Left lobe of liver (tissue), 2 donors: ENCODE measurements at regions not wholly inside any gene's neighbourhood (a gene's known extent, or its start where the extent isn't known, plus 50 kb on each side); places are given as distances from the start of the nearest gene placed in this dataset.

Source experiments
- ATAC-seq: fragments of 200-7000 bp; cut with Tn5 transposase; one replicate; pipeline ENCODE4 v1.9.1; 2020; ENCODE audit warnings: mild to moderate bottlenecking, moderate library complexity
- DNase-seq: peaks from one replicate; pipeline ENCODE4 v3.0.0-alpha.2; 2020; ENCODE audit warnings: low spot score
- donor health status: DM: no; HTN: no; CAD: no; lungs with moderate emphysema.
- donor health status: DM: no; HTN: yes; CAD: no.

GRCh38 chr5:98576275-98576674, 197.2 kb upstream of the RGMB start:
- DNase-seq (no peak), ATAC-seq (no peak)

GRCh38 chr5:98578438-98578837, 195.0 kb upstream of the RGMB start:
- ATAC-seq (no peak), DNase-seq (no peak)

GRCh38 chr5:98581112-98581997, 192.1 kb upstream of the RGMB start:
- DNase-seq (no peak), ATAC-seq (no peak)

DNA sequence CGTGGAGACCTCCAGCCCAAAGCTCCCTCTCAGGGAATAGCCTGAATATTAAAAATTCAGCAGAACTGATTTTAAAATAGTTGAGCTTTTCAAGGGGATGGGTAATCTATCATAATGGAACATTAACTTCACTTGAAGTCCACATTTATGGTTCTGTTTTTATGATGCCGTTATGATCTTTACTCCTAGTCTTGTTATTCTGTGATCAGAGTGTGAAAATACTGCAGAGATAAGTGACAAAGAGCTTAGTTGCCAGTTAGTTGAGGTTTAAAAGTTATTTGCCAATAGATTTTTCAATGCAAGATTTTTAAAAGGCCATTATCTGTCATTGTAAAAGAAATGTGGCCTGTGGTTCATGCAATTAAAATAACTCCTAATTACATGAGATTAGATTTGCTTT, 189.9 kb upstream of the RGMB start:
- ATAC-seq = no peak

DNA sequence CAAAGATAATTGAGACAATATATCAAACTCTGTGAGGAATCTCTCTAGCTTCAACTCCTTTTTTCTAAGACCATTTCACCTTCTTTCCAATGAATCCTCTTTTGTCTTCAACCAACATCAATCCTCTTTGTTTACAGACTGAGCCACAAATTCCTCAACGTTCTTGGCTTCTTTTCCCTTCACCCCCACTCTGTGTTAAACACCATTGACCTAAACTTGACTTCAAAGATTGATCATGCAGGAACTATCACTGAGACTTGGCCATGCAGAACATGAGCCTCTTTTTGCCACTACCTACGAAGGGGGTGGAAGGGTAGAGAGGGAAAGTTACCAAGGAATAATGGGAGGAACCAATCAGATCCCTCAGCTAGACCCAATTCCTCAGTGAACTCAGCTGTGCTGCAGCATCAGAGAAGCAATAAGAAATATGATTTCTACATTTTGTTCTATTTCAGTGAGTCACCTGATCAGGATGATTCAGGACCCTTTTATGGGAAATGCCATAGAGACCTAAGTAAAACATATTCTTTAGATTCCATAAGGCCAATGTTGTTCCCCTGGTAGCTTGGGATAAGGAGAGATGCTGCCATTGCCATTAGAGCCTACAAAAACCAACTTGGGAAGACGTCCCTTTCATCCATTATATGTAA, 187.7 kb upstream of the RGMB start:
- no peak for ATAC-seq

More for the DNA sequence above, 189.9 kb upstream of the RGMB start:
- no peak for DNase-seq

GRCh38 chr5:98586581-98586980, 186.9 kb upstream of the RGMB start:
- no peak for ATAC-seq
- no peak for DNase-seq

More for the DNA sequence above, 187.7 kb upstream of the RGMB start:
- DNase-seq = no peak

DNA sequence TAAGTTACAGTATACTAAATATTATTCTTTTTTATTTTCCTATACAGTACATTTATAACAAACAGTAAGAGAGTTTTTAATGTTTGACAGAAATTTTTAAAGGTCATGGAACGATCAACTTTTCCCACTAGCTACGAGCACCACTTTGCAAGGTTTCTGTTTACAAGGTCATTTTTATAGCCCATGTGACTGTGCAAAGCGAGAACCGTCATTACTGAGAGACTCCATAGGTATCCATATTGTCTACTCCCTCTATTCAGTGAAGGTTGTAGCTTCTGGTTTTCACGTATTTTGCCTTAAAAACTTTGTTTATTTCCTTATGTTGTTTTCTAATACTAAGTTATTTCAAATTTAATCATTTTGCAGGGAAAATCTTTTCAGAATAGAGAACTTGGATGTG, 186.3 kb upstream of the RGMB start:
- no peak for DNase-seq
- no peak for ATAC-seq

DNA sequence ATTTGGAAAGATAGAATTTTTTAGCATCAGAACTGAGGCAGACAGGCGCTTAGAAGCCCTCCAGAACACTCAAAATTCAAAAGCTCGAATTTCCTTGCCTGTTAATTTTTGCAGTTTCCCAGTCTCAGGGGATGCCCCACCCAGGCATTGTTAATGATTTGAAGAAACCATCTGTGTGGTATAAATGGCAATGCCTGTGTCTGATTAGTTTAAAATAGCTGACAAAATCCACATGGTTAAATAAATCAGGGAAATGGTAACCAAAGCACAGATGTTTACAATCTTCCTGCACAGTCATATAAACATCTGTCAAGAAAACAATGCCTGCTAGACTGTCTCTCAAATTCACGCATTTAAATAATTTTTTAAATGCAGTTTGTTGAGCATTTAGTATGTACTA, 185.2 kb upstream of the RGMB start:
- no peak for ATAC-seq
- DNase-seq = no peak

- ATAC-seq = no peak
Observed at GRCh38 chr5:98593418-98593817, 180.0 kb upstream of the RGMB start.

DNA sequence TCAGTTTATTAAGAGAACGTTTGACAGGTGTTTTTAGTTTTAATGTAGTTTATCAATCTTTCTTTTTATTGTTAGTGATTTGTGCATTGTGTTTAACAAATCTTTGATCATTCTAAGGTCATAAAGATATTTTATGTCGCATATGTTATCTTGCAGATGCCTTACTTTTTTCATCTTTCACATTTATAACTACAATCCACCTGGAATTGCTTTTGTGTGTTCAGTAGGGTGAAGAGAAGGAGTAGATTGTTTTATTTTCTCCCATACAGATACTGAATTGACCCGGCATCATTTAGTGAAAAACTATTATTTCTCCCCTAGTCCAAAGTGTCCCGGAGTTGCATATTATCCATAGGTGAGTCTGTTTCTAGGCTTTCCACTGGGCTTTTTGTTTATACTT, 179.4 kb upstream of the RGMB start:
- ATAC-seq (no peak), DNase-seq (no peak)

More at GRCh38 chr5:98593418-98593817, 180.0 kb upstream of the RGMB start:
- no peak for DNase-seq

DNA sequence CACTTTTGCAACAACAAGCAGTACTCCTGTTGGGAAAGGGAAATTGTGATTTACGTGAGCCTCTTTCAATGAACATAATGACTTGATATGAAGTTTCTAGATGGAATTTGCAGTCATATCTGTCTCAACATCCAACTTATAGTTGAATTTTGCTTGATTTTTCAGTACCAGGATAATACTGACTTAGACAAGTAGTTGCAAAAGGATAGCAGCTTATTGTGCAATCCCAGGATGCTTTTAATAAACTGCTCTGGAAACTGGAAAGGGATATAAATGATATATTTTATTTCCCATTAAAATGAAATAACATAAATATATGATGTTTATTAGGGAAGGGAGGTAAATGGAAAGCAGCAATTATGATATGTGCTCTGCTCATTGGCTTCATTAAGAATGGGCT, 174.4 kb upstream of the RGMB start:
- ATAC-seq (no peak), DNase-seq (no peak)

- no peak for DNase-seq
- no peak for ATAC-seq
Observed at GRCh38 chr5:98602534-98603112, 170.8 kb upstream of the RGMB start.

- no peak for ATAC-seq
- no peak for DNase-seq
Observed at GRCh38 chr5:98603456-98603855, 170.0 kb upstream of the RGMB start.

- ATAC-seq (no peak), DNase-seq (no peak)
Observed at GRCh38 chr5:98604301-98604700, 169.2 kb upstream of the RGMB start.

DNA sequence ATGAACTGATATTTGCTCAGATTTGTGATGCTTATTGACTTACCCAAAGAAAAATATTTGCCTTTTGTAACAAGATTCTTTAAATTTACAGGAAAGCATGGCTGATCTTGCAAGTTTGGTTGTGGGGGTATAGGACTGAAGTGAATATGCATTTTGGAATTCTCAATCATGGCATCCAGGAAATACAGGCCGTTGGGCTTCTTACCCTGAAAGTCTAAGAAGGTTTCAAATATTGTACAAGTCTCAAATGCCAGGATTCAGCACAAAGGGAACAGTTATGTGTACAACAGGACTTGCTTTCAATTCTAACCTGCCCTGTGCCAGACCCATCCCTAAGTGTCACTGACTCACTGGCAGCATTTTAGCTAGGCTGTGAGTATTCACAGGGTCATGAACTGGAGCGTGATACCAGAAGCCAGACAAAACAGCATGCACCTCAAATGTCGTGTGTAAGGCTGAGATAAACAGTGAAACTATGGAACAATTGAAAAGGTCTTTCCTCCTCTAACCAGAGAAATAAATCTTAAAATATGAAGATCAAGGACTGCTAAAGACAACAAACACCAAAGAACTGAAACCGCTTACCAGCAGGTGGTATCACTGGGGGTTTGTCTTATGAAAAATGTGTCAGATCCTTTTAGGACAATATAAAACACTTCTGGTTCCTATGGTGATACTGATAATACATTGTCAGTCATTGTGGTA, 168.6 kb upstream of the RGMB start:
- DNase-seq (no peak), ATAC-seq (no peak)

DNA sequence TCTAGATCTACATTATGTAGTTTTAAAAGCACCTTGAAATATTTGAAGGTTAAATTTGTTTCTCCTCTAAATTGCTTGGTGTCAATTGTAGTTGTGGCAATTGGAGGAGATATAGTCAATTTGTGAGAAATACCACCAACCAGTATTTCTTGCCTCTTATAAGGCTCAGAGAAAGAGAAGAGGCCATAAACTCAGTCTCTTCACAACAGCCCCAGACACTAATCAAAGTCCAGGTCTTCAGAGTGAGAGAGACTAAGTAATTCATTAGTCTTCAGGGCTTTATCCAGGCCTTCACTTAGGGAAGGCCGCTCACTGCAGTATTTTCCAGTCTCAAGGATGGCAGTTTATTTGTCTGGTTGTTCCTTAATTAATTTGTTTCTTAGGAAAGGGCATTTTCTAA, 168.0 kb upstream of the RGMB start:
- ATAC-seq = no peak
- no peak for DNase-seq

GRCh38 chr5:98606961-98607360, 166.5 kb upstream of the RGMB start:
- ATAC-seq = no peak
- no peak for DNase-seq

DNA sequence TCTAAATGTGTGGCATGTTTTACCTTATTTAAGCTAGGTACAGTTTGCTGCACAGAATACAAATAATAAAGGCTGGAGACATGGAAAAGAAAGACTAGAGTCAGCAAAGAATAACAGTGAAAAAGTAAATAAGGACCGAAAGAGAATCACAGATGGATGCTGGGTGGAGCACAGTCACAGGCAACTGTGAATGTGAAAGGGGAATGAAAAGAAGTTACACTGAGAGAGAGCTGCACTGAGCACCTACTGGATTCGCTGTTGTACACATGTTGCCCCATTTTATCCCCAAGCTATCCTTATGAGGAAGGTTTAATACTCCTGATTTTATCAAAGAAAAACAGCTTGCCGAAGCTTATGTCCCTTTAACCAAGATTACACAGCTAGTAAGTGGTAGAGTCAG, 165.4 kb upstream of the RGMB start:
- no peak for ATAC-seq

DNA sequence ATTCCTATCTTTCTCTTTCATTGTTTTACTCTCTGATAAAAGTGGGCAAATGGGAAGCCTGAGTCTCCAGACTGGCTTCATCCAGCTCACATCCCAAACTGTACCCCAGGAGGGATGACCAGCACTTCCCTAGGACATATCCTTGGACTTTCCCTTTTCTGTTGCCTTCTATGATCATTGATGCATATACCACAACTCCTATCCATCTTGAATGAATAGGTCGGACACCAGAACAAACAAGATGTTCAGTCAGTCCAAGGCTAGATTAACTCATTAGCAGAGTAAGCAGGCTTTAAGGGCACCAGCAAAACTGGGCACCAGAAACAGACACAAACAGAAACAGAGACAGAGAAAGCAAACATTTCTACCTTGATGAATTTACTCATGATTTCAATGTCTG, 159.1 kb upstream of the RGMB start:
- no peak for ATAC-seq
- no peak for DNase-seq

More for the DNA sequence above, 165.4 kb upstream of the RGMB start:
- no peak for DNase-seq

DNA sequence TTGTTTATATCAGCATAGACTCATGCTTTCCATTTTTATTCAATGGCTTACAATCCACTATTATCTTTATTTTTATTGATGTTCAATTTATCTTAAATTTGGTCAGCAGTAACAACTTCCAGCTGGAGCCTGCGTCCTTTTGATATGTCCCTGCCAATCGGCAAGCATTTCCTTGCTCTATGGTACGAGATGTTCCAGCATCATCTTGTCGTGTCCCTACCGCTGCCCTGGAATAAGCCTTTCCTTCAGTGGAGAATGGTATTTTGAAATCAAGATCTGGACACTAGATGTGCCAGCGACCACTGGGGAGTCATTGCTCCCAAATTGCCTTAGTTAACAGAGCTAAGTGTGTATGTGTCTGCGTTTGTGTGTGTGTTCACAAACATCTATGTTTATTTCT, 151.6 kb upstream of the RGMB start:
- ATAC-seq = no peak
- DNase-seq = no peak

DNA sequence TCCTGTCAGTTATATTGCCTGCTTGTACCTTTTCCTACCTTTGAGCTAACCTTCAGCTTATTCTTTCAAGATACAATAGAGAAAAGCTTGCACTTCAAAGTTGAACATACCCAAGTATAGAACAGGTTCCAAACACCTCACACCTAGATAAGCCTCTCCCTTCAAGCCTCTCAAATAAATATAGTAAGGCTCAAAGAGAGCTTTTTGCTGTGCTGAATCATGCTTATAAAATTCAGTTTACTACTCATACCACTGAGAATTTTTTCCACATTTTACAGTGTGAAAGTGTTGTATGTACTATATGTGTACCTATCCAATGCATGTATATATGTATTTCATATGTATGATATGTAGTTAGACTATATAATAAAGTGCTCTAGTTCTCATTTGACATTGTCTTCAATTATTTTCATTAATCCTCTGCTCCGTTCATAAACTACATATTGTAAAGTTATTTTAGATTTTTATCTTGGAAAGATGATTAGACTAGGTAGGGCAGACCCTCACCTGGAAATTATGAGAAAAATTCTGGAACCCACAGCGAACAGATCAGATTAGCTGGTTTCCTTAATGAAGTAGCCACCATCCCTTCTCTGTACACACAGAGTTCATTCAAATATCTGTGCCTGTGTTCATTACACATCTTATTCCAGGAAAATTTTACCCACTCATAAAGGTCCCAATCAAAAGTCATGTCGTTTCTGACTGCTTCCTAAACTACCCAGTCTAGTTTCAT, 149.2 kb upstream of the RGMB start:
- ATAC-seq = no peak
- DNase-seq = no peak
